ENCODE measurements at regions not wholly inside any gene's neighbourhood (a gene's known extent, or its start where the extent isn't known, plus 50 kb on each side); places are given as distances from the start of the nearest gene placed in this dataset.

GRCh38 chr18:78741381-78742217 lies 238.0 kb upstream of the SALL3 start:
- DNase-seq (ENCODE audit: low spot score) = no peak

- DNase-seq (ENCODE audit: low spot score) = no peak
These were observed 237.3 kb upstream of the SALL3 start for GRCh38 chr18:78742218-78742745.

- no peak for DNase-seq (ENCODE audit: low spot score)
These were observed 236.5 kb upstream of the SALL3 start for GRCh38 chr18:78743078-78743477.

- DNase-seq (ENCODE audit: low spot score) = no peak
These were observed 228.0 kb upstream of the SALL3 start for GRCh38 chr18:78751664-78752063.

DNA sequence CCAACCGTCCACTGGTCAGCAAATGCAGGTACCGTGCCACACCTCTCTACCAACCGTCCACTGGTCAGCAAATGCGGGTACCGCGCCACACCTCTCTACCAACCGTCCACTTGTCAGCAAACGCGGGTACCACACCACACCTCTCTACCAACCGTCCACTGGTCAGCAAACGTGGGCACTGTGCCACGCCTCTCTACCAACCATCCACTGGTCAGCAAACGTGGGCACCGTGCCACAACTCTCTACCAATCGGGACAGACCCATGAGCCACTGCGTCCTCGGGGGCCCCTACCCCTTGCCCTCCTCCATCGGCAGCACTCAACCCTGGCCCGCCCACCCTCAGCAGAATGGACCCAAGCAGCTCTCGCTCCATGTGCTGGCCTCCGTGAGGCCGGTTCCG lies 226.4 kb upstream of the SALL3 start:
- DNase-seq (ENCODE audit: low spot score) = no peak

DNA sequence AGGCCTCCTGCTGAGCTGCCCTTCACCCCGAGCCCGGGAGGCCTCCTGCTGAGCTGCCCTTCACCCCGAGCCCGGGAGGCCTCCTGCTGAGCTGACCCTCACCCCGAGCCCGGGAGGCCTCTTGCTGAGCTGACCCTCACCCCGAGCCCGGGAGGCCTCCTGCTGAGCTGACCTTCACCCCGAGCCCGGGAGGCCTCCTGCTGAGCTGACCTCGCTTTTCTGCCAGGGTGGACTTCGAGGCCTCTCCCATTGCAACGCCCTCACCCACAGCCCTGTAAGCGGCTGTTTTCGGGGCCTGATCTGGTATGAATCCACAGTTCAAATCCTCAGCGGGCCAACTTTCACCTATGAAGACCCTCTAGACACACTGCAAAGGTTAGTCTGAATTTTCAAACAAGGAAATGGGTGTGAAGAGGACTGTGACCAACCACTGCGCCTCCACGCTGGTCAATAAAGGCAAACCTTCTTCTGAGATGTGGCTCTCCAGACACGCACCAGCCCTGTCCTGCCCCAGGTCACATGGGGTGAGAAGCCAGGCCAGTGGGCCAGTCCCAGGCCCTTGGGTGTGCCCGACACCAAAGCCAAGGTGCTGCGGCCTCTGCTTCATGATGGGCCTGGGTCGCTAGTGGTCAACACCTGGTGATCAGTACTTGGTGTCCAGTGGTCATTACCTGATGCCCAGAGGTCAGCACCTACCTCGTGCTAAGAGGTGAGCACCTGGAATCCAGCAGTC lies 225.1 kb upstream of the SALL3 start:
- DNase-seq (ENCODE audit: low spot score) = no peak

- no peak for DNase-seq (ENCODE audit: low spot score)
These were observed 222.6 kb upstream of the SALL3 start for GRCh38 chr18:78757014-78757413.

- DNase-seq (ENCODE audit: low spot score) = no peak
These were observed 221.1 kb upstream of the SALL3 start for GRCh38 chr18:78758496-78758895.

GRCh38 chr18:78762753-78763152 lies 216.9 kb upstream of the SALL3 start:
- no peak for DNase-seq (ENCODE audit: low spot score)

GRCh38 chr18:78764544-78764943 lies 215.1 kb upstream of the SALL3 start:
- DNase-seq (ENCODE audit: low spot score) = no peak

DNA sequence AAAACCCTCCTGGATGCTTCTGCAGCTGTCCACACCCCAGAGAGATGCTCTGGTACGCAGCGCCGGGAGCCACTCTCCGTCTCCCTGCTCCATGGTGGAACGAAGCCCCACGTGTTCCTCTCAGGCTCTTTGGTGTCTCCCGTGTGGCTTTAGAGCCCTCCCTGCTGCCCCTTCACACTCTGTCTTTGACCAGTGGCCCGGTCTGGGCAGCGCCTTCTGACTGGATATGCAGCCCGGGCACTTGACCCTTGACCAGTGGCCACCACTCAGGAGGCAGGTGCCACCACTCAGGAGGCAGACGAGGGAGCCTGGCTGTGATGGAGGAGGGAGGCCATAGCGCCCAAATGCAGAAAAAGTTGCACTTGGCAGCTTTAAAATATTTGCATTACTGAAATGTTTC lies 214.5 kb upstream of the SALL3 start:
- no peak for DNase-seq (ENCODE audit: low spot score)

DNA sequence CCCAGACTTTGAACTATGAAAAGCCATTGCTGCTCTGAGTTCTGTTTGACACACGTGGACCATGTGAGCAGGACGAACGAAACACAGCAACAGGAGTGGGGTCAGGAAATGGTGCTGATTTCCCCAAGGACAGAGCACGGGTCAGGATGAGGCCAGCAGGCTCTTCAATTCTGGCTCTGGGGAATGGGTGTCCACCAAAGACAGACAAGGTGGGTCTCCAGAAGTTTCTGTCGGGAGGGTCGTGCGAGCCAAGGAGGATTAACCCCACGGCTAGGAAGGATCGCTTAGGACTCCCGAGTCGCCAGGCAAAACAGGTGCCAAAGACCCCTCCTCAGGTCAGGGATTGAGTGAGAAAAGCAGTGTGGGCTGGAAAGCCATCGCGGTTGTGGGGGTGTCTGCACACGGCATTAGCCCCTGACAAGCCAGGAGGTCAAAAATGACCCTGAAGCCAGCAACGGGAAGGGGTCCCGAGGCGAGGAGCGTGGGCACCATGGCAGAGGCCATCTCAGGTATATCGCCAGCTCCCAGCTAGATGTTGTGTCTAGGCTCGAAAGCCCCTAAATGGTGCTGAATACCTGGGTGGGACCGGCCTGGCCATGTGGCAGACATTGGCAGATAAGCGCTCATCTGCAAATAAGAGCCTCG lies 213.9 kb upstream of the SALL3 start:
- no peak for DNase-seq (ENCODE audit: low spot score)

DNA sequence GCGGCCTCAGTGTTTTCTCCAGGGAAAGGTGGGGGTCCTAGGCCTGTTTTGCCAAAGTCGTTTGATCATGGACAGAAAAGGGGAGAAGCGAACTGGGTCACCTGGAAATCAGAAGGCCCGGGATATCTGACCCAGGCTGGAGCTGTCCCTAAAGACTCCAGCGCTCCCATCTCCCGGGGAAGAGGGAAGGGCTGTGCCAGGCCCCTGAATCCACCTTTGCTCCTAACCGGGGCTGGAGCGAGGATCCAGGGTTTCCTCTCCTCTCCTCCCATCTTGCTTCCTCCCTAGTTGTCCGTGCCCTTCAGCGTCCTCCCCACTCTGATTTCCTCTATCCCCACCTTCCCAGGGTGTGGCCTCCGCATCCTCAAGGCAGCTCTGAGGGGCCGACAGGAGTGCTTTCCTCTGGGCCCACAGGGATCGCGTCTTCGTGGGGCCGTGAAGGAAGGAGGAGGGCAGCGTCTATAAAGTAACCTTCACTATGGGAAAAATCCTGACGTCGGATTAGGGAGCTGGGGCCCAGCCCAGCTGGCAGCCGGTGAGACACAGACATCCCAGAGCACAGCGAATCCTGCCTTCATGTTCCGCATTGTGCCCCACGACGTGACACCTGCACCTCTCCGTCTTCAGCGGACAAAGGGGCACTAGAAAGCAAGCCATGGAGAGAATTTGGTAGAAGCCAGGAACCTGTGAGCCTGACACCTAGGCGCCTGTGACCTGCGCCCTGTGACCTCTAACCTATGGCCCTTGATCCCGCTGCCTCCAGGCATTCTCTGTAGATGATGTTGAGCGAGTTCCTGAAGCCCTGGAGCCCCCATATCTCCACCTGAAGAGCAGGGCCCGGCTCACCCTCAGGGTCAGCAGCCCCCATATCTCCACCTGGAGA lies 212.7 kb upstream of the SALL3 start:
- DNase-seq (ENCODE audit: low spot score) = no peak

DNA sequence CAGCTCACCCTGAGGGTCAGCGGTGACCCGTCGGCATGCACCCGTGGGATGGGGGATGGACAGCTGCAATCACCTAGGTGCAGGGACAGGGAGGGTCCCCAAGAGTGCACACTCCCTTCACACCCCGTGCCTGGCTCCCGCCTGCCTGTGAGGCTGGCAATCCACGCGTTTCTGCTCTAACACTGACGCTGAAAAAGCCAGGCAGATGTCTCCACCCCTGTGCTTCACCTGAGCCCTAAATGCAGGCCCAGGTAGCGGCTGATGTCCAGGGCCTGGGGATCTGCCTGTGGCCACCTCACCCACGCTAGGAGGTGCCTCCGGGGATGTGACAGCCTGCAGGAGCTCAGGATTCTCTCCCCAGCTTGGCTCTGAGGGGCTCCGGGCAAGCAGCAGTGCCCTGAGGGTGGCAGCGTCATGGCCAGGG lies 212.0 kb upstream of the SALL3 start:
- no peak for DNase-seq (ENCODE audit: low spot score)

GRCh38 chr18:78768221-78768620 lies 211.4 kb upstream of the SALL3 start:
- DNase-seq (ENCODE audit: low spot score) = no peak

GRCh38 chr18:78768656-78769501 lies 210.7 kb upstream of the SALL3 start:
- no peak for DNase-seq (ENCODE audit: low spot score)

DNA sequence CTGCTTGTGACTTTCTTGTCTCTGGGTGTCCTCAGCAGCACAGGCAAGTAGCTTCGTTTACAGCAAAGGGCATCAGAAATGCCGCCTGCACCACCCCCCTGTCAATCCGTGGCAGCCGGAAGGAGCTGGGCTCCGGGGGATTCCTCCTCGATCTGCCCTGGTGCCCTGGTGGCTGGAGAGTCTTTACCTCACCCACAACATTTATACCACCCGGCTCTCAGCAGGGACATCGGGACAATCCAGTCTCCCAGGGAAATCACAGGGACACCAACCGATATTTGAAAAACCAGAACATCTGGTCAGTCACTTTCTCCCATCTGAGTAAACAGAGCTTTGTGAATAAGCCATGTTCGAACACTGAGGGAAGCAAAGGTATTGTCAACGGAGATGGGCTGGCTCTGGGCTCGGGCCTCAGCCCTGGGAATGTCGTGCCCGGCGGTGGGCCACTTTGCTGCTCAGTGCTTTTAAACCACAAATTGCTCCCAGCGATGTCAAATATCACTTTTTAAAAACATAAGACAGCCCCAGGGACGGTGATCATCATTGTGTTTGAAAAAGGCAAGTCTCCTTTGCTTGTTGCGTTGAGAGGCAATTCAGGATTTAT lies 210.0 kb upstream of the SALL3 start:
- no peak for DNase-seq (ENCODE audit: low spot score)

- DNase-seq (ENCODE audit: low spot score) = no peak
These were observed 209.3 kb upstream of the SALL3 start for GRCh38 chr18:78770139-78770822.

GRCh38 chr18:78770823-78771139 lies 208.8 kb upstream of the SALL3 start:
- DNase-seq (ENCODE audit: low spot score) = no peak
